ENCODE measurements at regions not wholly inside any gene's neighbourhood (a gene's known extent, or its start where the extent isn't known, plus 50 kb on each side); places are given as distances from the start of the nearest gene placed in this dataset.

GRCh38 chr2:12298352-12298751 lies 418.4 kb upstream of the TRIB2 start:
- Histone ChIP-seq H3K4me3 (no peak overlapping the region), H3K4me1 (no peaks in the 10 kb centered on the region), H3K36me3 (replicated peaks in 1 of 2; ENCODE audit: insufficient read depth in 1 of 2, low read depth in 2 of 2) (no peaks in the 10 kb centered on the region), H3K27me3 (no peaks in the 10 kb centered on the region), H3K27ac (no peak overlapping the region), H3K9me3 (no peaks in the 10 kb centered on the region)
- TF ChIP-seq POLR2A (IDR thresholded peaks at IDR 0.05) (no peak), CTCF (IDR thresholded peaks at IDR 0.05) (no peak)
- no peak for ATAC-seq
- 87 to 88% methylated on average over 2 of the region's 2 CpGs for WGBS, 2 donors
- no peak for DNase-seq
- intact Hi-C loops (cut with DNase I) = no loop called here

- H3K27ac ChIP-seq = no peak overlapping the region
- no peaks in the 10 kb centered on the region for H3K36me3 ChIP-seq (replicated peaks in 1 of 2; ENCODE audit: insufficient read depth in 1 of 2, low read depth in 2 of 2)
- H3K9me3 ChIP-seq = no peaks in the 10 kb centered on the region
- intact Hi-C loops (cut with DNase I) = no loop called here
- H3K27me3 ChIP-seq = no peaks in the 10 kb centered on the region
- 50 to 64% methylated on average over 1 of the region's 1 CpG for WGBS, 2 donors
- DNase-seq (no peak), ATAC-seq (no peak)
- H3K4me1 ChIP-seq = peaks cover 6% of the 10 kb centered on the region
- H3K4me3 ChIP-seq = no peak overlapping the region
- TF ChIP-seq POLR2A (IDR thresholded peaks at IDR 0.05) (no peak), CTCF (IDR thresholded peaks at IDR 0.05) (no peak)
Observed at GRCh38 chr2:12299431-12299830, 417.3 kb upstream of the TRIB2 start.

- Histone ChIP-seq H3K9me3 (no peaks in the 10 kb centered on the region), H3K27me3 (no peaks in the 10 kb centered on the region), H3K4me1 (peaks cover 11% of the 10 kb centered on the region), H3K4me3 (no peak overlapping the region), H3K27ac (no peak overlapping the region), H3K36me3 (replicated peaks in 1 of 2; ENCODE audit: insufficient read depth in 1 of 2, low read depth in 2 of 2) (no peaks in the 10 kb centered on the region)
- no peak for ATAC-seq
- TF ChIP-seq POLR2A (IDR thresholded peaks at IDR 0.05) (no peak), CTCF (IDR thresholded peaks at IDR 0.05) (no peak)
- DNase-seq = no peak
- WGBS, 2 donors = 86 to 93% methylated on average over 4 of the region's 4 CpGs
- intact Hi-C loops (cut with DNase I) = no loop called here
Observed at GRCh38 chr2:12300019-12300602, 416.6 kb upstream of the TRIB2 start.

- TF ChIP-seq POLR2A (IDR thresholded peaks at IDR 0.05) = no peak
- TF ChIP-seq CTCF (IDR thresholded peaks at IDR 0.05) = no peak
- ATAC-seq (no peak), DNase-seq (no peak)
- no peak overlapping the region for H3K27ac ChIP-seq
- no peaks in the 10 kb centered on the region for H3K36me3 ChIP-seq (replicated peaks in 1 of 2; ENCODE audit: insufficient read depth in 1 of 2, low read depth in 2 of 2)
- peaks cover 11% of the 10 kb centered on the region for H3K4me1 ChIP-seq
- 92 to 100% methylated on average over 3 to 5 of the region's 5 CpGs for WGBS, 2 donors
- H3K9me3 ChIP-seq = no peaks in the 10 kb centered on the region
- H3K4me3 ChIP-seq = no peak overlapping the region
- intact Hi-C loops (cut with DNase I) = no loop called here
- H3K27me3 ChIP-seq = no peaks in the 10 kb centered on the region
Observed at GRCh38 chr2:12300927-12301326, 415.8 kb upstream of the TRIB2 start.

GRCh38 chr2:12302140-12302539 lies 414.6 kb upstream of the TRIB2 start:
- no peak overlapping the region for H3K27ac ChIP-seq
- no peaks in the 10 kb centered on the region for H3K36me3 ChIP-seq (replicated peaks in 1 of 2; ENCODE audit: insufficient read depth in 1 of 2, low read depth in 2 of 2)
- H3K4me1 ChIP-seq = peaks cover 11% of the 10 kb centered on the region
- DNase-seq (no peak), ATAC-seq (no peak)
- WGBS, 2 donors = 91 to 92% methylated on average over 3 of the region's 3 CpGs
- no peak overlapping the region for H3K4me3 ChIP-seq
- TF ChIP-seq CTCF (IDR thresholded peaks at IDR 0.05) (no peak), POLR2A (IDR thresholded peaks at IDR 0.05) (no peak)
- intact Hi-C loops (cut with DNase I) = no loop called here
- H3K27me3 ChIP-seq = no peaks in the 10 kb centered on the region
- no peaks in the 10 kb centered on the region for H3K9me3 ChIP-seq
